HCT116 (cell line): ENCODE measurements at regions not wholly inside any gene's neighbourhood (a gene's known extent, or its start where the extent isn't known, plus 50 kb on each side); places are given as distances from the start of the nearest gene placed in this dataset.

Source experiments
- ATAC-seq: fragments of 200-7000 bp; cut with Tn5 transposase; 2 replicates; pipeline ENCODE4 v1.9.1; 2020; ENCODE audit warnings: mild to moderate bottlenecking, moderate library complexity
- BruUV-seq: library from RNA; stranded (reverse); fragments of 400-500 nt; replicated peaks from 2 replicates; lab custom pipeline; 2021; lab: Mats Ljungman, UMichigan
- CTCF ChIA-PET: fragments of 300-600 bp; sonication (Branson Sonifier 250); formaldehyde crosslinking; loops from one replicate; lab custom pipeline; 2021; ENCODE audit warnings: antibody characterized with exemption; lab: Charles Lee
- POLR2A ChIA-PET: fragments of 300-600, 350-600 bp; sonication (Branson Sonifier 250); formaldehyde crosslinking; loops from one replicate; lab custom pipeline; 2021; ENCODE audit warnings: antibody characterized with exemption; lab: Charles Lee
- RAD21 ChIA-PET, 2 experiments: fragments of 300-600 bp; sonication (Branson Sonifier 250); formaldehyde crosslinking; loops; one replicate each; lab custom pipeline; 2023; ENCODE audit warnings: low total read pairs in 2 of 2; ENCODE audit not compliant: uncharacterized antibody in 2 of 2, unreplicated experiment in 2 of 2, low non-redundant PET in 1 of 2; lab: Charles Lee
- DNase-seq: peaks from one replicate; pipeline ENCODE4 v3.0.0-alpha.2; 2010; ENCODE audit warnings: low read depth, low spot score
- H2AFZ ChIP-seq: fragments of 200-600 bp; shearing (Covaris generic), sonication (generic); 2 replicates; pipeline ENCODE4 v1.6.1; 2017; ENCODE audit warnings: low read depth, mixed run types, mixed read lengths, antibody characterized with exemption, low read length; ENCODE audit not compliant: poor library complexity, severe bottlenecking
- H3K27ac ChIP-seq: 2 replicates; pipeline ENCODE4 v1.5.1; 2012; ENCODE audit warnings: low read depth, low read length
- H3K27me3 ChIP-seq: fragments of 200-600 bp; sonication (generic); 2 replicates; pipeline ENCODE4 v1.6.1; 2016; ENCODE audit warnings: mixed run types, low read length, mixed read lengths; ENCODE audit not compliant: insufficient read depth
- H3K36me3 ChIP-seq, 2 experiments: fragments of 200-500 bp in 1 of 2; fragments of 200-600 bp in 1 of 2; sonication (Bioruptor generic) in 1 of 2; sonication (generic) in 1 of 2; 2 replicates each; pipeline versions ENCODE4 v1.5.1 to v1.6.1; 2014 to 2016; ENCODE audit warnings: low read length in 2 of 2, inconsistent platforms in 1 of 2, mixed read lengths in 1 of 2, mixed run types in 1 of 2; ENCODE audit not compliant: insufficient read depth in 2 of 2, control insufficient read depth in 1 of 2
- H3K4me1 ChIP-seq, 2 experiments: fragments of 200-600 bp in 1 of 2; sonication (generic) in 1 of 2; 2 replicates each; pipeline versions ENCODE4 v1.5.1 to v1.6.1; 2012 to 2017; ENCODE audit warnings: low read length in 2 of 2, inconsistent platforms in 1 of 2, mild to moderate bottlenecking in 1 of 2, mixed read lengths in 1 of 2, mixed run types in 1 of 2, moderate library complexity in 1 of 2; ENCODE audit not compliant: insufficient read depth in 2 of 2, control insufficient read depth in 1 of 2
- H3K4me2 ChIP-seq: fragments of 200-600 bp; sonication (generic); 2 replicates; pipeline ENCODE4 v1.6.1; 2017; ENCODE audit warnings: mixed run types, low read length, mixed read lengths
- H3K4me3 ChIP-seq, 2 experiments: fragments of 200-600 bp in 1 of 2; sonication (generic) in 1 of 2; replicated peaks in 1 of 2; 2 replicates each; pipeline ENCODE4 v1.5.1; 2011 to 2016; ENCODE audit warnings: low read length in 2 of 2, control low read depth in 1 of 2, low read depth in 1 of 2, mild to moderate bottlenecking in 1 of 2, mixed read lengths in 1 of 2, mixed run types in 1 of 2
- H3K79me2 ChIP-seq: fragments of 200-600 bp; sonication (generic); 2 replicates; pipeline ENCODE4 v1.6.1; 2017; ENCODE audit warnings: mild to moderate bottlenecking, mixed run types, low read length, moderate library complexity, mixed read lengths; ENCODE audit not compliant: insufficient read depth
- H3K9ac ChIP-seq: fragments of 200-600 bp; sonication (generic); 2 replicates; pipeline ENCODE4 v1.6.1; 2016; ENCODE audit warnings: low read length, mixed read lengths
- H3K9me2 ChIP-seq: fragments of 200-600 bp; sonication (generic), shearing (Covaris generic); 2 replicates; pipeline ENCODE4 v1.6.1; 2017; ENCODE audit warnings: mixed run types, mild to moderate bottlenecking, moderate library complexity; ENCODE audit not compliant: insufficient read depth
- H3K9me3 ChIP-seq, 2 experiments: fragments of 200-500 bp in 1 of 2; fragments of 200-600 bp in 1 of 2; sonication (Bioruptor generic) in 1 of 2; sonication (generic) in 1 of 2; 2 replicates each; pipeline ENCODE4 v1.6.1; 2014 to 2017; ENCODE audit warnings: low read length in 2 of 2, mixed read lengths in 2 of 2, inconsistent platforms in 1 of 2, low read depth in 1 of 2, mild to moderate bottlenecking in 1 of 2, mixed run types in 1 of 2, moderate library complexity in 1 of 2; ENCODE audit not compliant: control insufficient read depth in 1 of 2, insufficient read depth in 1 of 2
- H4K20me1 ChIP-seq: fragments of 200-600 bp; sonication (generic), shearing (Covaris generic); 2 replicates; pipeline ENCODE4 v1.6.1; 2017; ENCODE audit warnings: mixed run types, mild to moderate bottlenecking, moderate library complexity; ENCODE audit not compliant: insufficient read depth
- ATF3 ChIP-seq: IDR thresholded peaks from 2 replicates; pipeline ENCODE4 v1.6.1; 2012
- CTCF ChIP-seq, 3 experiments: fragments of 200-600 bp in 1 of 3; sonication (generic) in 1 of 3; IDR thresholded peaks in 2 of 3; conservative IDR thresholded peaks in 1 of 3; 2 replicates each; pipeline ENCODE4 v1.5.1; 2012 to 2017; ENCODE audit warnings: low read depth in 2 of 3, low read length in 2 of 3, antibody characterized with exemption in 1 of 3, borderline replicate concordance in 1 of 3, control low read depth in 1 of 3, mild to moderate bottlenecking in 1 of 3, mixed read lengths in 1 of 3, mixed run types in 1 of 3, moderate library complexity in 1 of 3; ENCODE audit not compliant: insufficient read depth in 1 of 3
- EGR1 ChIP-seq: IDR thresholded peaks from 2 replicates; pipeline ENCODE4 v1.6.1; 2012; ENCODE audit warnings: low read depth
- EZH2phosphoT487 ChIP-seq: fragments of 200-600 bp; IDR thresholded peaks from 2 replicates; pipeline ENCODE4 v1.6.1; 2018; ENCODE audit warnings: antibody characterized with exemption, borderline replicate concordance
- POLR2A ChIP-seq: IDR thresholded peaks from 2 replicates; pipeline ENCODE4 v1.7.0; 2011; ENCODE audit warnings: borderline replicate concordance; ENCODE audit not compliant: insufficient read depth, insufficient read length; ENCODE audit errors: extremely low read depth
- RAD21 ChIP-seq: IDR thresholded peaks from 2 replicates; pipeline ENCODE4 v1.6.1; 2012; ENCODE audit warnings: low read depth, mild to moderate bottlenecking
- REST ChIP-seq: IDR thresholded peaks from 2 replicates; pipeline ENCODE4 v1.6.1; 2012; ENCODE audit warnings: low read depth
- SP1 ChIP-seq: IDR thresholded peaks from 2 replicates; pipeline ENCODE4 v1.6.1; 2012; ENCODE audit warnings: low read depth
- SRF ChIP-seq: IDR thresholded peaks from 2 replicates; pipeline ENCODE4 v1.6.1; 2012; ENCODE audit warnings: low read depth
- TCF7L2 ChIP-seq: IDR thresholded peaks from 2 replicates; pipeline ENCODE4 v1.7.0; 2011; ENCODE audit warnings: borderline replicate concordance, inconsistent platforms; ENCODE audit not compliant: insufficient read depth, insufficient read length; ENCODE audit errors: extremely low read depth
- ZBTB33 ChIP-seq: IDR thresholded peaks from 2 replicates; pipeline ENCODE4 v1.6.1; 2011; ENCODE audit warnings: mild to moderate bottlenecking, low read length, moderate library complexity; ENCODE audit not compliant: insufficient replicate concordance; ENCODE audit errors: extremely low read depth
- intact Hi-C: fragments of 100-400 bp; cut with micrococcal nuclease; formaldehyde crosslinking; loops from 2 replicates; pipeline ENCODE4 v1.10.0; 2022

- no peak overlapping the region for H3K4me2 ChIP-seq
- 0 out of 2 replicates have a peak, but pooled peaks cover 18% of the 10 kb centered on the region for H3K27me3 ChIP-seq
- no peak overlapping the region for H3K27ac ChIP-seq
- H3K36me3 ChIP-seq, result no peaks in the 10 kb centered on the region
- no peak overlapping the region for H2AFZ ChIP-seq
- ChIA-PET POLR2A (no interaction called here), RAD21 (no interaction called here), CTCF (no interaction called here)
- H3K9ac ChIP-seq, result no peak overlapping the region
- no peaks in the 10 kb centered on the region for H3K9me2 ChIP-seq
- no peaks in the 10 kb centered on the region for H4K20me1 ChIP-seq
- intact Hi-C loops, result no loop called here
- no peaks in the 10 kb centered on the region for H3K4me1 ChIP-seq
- TF ChIP-seq EZH2phosphoT487, result no peak
- no peak for TF ChIP-seq SP1
- no peak for TF ChIP-seq TCF7L2
- TF ChIP-seq EGR1, result no peak
- TF ChIP-seq RAD21, result no peak
- TF ChIP-seq SRF, result no peak
- TF ChIP-seq CTCF (IDR thresholded peaks at IDR 0.05 in 2 of 3, conservative IDR thresholded peaks at IDR 0.05 in 1 of 3; ENCODE audit: borderline replicate concordance in 1 of 3, insufficient read depth in 1 of 3, low read depth in 2 of 3, low read length in 2 of 3), result no peak
- TF ChIP-seq ZBTB33, result no peak
- no peak for TF ChIP-seq POLR2A
- no peak for TF ChIP-seq ATF3
- TF ChIP-seq REST, result no peak
- H3K79me2 ChIP-seq, result no peaks in the 10 kb centered on the region
- DNase-seq (no peak), ATAC-seq (no peak)
- no peak overlapping the region for H3K4me3 ChIP-seq
- no peaks in the 10 kb centered on the region for H3K9me3 ChIP-seq
- no TSS peak for BruUV-seq
Measured at GRCh38 chr4:27191592-27191991, 331.0 kb downstream of the STIM2 start.
